A673 (cell line): ENCODE measurements at regions not wholly inside any gene's neighbourhood (a gene's known extent, or its start where the extent isn't known, plus 50 kb on each side); places are given as distances from the start of the nearest gene placed in this dataset.

ENCODE experiments used
- BruUV-seq: library from RNA; stranded (reverse); fragments of 400-500 nt; replicated peaks from 2 replicates; lab custom pipeline; 2021; lab: Mats Ljungman, UMichigan
- CTCF ChIA-PET: fragments of 300-600 bp; sonication (Branson Sonifier 250); formaldehyde crosslinking; loops from one replicate; lab custom pipeline; 2022; ENCODE audit warnings: antibody characterized with exemption; lab: Charles Lee
- POLR2A ChIA-PET: fragments of 300-600 bp; sonication (Branson Sonifier 250); formaldehyde crosslinking; loops from one replicate; lab custom pipeline; 2022; ENCODE audit warnings: antibody characterized with exemption; ENCODE audit not compliant: low non-redundant PET; lab: Charles Lee
- DNase-seq: peaks from one replicate; pipeline ENCODE4 v3.0.0-alpha.2; 2015; ENCODE audit warnings: low spot score
- H3K27ac ChIP-seq: fragments of 200-600 bp; sonication (generic); 2 replicates; pipeline ENCODE4 v1.5.1; 2016; ENCODE audit warnings: mixed run types, low read depth, mild to moderate bottlenecking, mixed read lengths, antibody characterized with exemption, low read length; ENCODE audit not compliant: poor library complexity, severe bottlenecking
- H3K27me3 ChIP-seq: fragments of 200-600 bp; sonication (generic); replicated peaks from 2 replicates; pipeline ENCODE4 v1.6.1; 2017; ENCODE audit warnings: mixed run types, low read depth, mild to moderate bottlenecking, mixed read lengths, antibody characterized with exemption, low read length; ENCODE audit not compliant: insufficient read depth, poor library complexity
- H3K36me3 ChIP-seq: fragments of 200-600 bp; sonication (generic); 2 replicates; pipeline ENCODE4 v1.6.1; 2016; ENCODE audit warnings: mixed run types, mild to moderate bottlenecking, mixed read lengths, antibody characterized with exemption, low read length; ENCODE audit not compliant: insufficient read depth, poor library complexity, severe bottlenecking
- H3K4me1 ChIP-seq: fragments of 200-600 bp; sonication (generic); 2 replicates; pipeline ENCODE4 v1.6.1; 2017; ENCODE audit warnings: mixed run types, mild to moderate bottlenecking, mixed read lengths, antibody characterized with exemption, low read length; ENCODE audit not compliant: insufficient read depth, poor library complexity, severe bottlenecking
- H3K4me3 ChIP-seq: fragments of 200-600 bp; sonication (generic); 2 replicates; pipeline ENCODE4 v1.5.1; 2016; ENCODE audit warnings: low read depth, mixed run types, mild to moderate bottlenecking, mixed read lengths, low read length; ENCODE audit not compliant: poor library complexity, severe bottlenecking
- H3K9me3 ChIP-seq: fragments of 200-600 bp; sonication (generic); 2 replicates; pipeline ENCODE4 v1.6.1; 2016; ENCODE audit warnings: mixed run types, low read depth, mild to moderate bottlenecking, mixed read lengths, antibody characterized with exemption, low read length; ENCODE audit not compliant: poor library complexity, severe bottlenecking
- EZH2 ChIP-seq: fragments of 200-600 bp; sonication (generic); IDR thresholded peaks from 2 replicates; pipeline ENCODE4 v1.6.1; 2017; ENCODE audit warnings: borderline replicate concordance, low read depth, mild to moderate bottlenecking, mixed read lengths, antibody characterized with exemption, low read length; ENCODE audit not compliant: poor library complexity, severe bottlenecking
- intact Hi-C: fragments of 100-400 bp; cut with micrococcal nuclease; formaldehyde crosslinking; loops from one replicate; pipeline ENCODE4 v1.10.0; 2022; ENCODE audit not compliant: unreplicated experiment
- TF ChIP-seq, protein P1 (sequence below): fragments of 300-800, 200-600 bp; sonication (generic); conservative IDR thresholded peaks from 2 replicates; pipeline ENCODE4 v1.5.1; 2017; ENCODE audit warnings: low read depth, mild to moderate bottlenecking, antibody characterized with exemption, low read length, moderate library complexity, mixed read lengths

DNA sequence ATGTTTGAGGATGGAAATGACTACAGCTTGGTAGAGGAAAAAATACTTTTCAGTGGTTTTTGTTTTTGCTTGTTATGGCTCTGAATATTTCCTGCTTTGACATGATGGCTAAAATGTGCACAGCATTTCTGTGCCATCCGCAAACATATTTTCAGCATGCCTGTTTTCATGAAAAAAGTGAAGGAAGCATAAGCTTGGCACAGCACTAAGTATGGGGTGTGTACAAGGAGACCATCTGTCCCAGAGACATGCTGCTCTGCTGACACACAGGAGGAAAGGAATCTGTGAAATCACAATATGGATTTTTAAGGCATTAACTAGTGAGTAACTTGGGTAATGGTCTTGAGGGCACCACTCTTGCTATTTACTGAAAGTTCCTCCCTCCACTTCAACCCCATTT lies 595.5 kb downstream of the RWDD3 start:
- H3K27me3 ChIP-seq: peaks cover 5% of the 10 kb centered on the region
- ChIA-PET CTCF (no interaction called here), POLR2A (no interaction called here)
- TF ChIP-seq, protein P1, sequence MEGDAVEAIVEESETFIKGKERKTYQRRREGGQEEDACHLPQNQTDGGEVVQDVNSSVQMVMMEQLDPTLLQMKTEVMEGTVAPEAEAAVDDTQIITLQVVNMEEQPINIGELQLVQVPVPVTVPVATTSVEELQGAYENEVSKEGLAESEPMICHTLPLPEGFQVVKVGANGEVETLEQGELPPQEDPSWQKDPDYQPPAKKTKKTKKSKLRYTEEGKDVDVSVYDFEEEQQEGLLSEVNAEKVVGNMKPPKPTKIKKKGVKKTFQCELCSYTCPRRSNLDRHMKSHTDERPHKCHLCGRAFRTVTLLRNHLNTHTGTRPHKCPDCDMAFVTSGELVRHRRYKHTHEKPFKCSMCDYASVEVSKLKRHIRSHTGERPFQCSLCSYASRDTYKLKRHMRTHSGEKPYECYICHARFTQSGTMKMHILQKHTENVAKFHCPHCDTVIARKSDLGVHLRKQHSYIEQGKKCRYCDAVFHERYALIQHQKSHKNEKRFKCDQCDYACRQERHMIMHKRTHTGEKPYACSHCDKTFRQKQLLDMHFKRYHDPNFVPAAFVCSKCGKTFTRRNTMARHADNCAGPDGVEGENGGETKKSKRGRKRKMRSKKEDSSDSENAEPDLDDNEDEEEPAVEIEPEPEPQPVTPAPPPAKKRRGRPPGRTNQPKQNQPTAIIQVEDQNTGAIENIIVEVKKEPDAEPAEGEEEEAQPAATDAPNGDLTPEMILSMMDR: no peak
- no peak for TF ChIP-seq EZH2
- no peaks in the 10 kb centered on the region for H3K36me3 ChIP-seq
- no peak overlapping the region for H3K27ac ChIP-seq
- no peaks in the 10 kb centered on the region for H3K4me1 ChIP-seq
- no peak overlapping the region for H3K4me3 ChIP-seq
- no peak for DNase-seq
- no TSS peak for BruUV-seq
- H3K9me3 ChIP-seq: no peaks in the 10 kb centered on the region
- intact Hi-C loops: no loop called here

DNA sequence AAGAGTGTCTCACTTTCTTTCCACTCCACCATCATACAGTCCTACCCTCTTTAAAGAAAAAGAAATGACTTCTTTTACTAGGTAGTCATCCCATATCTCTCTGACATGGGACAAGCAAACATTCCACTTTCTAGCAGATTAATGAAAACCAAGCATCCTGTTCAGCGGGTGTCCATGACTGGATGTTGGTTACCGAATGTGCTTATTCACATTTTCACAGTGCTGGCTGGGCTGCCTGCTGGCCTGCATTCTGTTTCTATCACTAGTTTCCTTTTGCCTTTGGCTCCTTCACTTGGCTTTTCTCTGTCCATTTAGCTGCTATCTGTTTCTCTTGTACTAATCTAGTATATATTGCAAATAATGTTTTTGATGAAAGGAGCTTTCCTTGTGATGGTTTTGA lies 598.4 kb downstream of the RWDD3 start:
- DNase-seq: no peak
- no peaks in the 10 kb centered on the region for H3K4me1 ChIP-seq
- H3K27ac ChIP-seq: no peak overlapping the region
- ChIA-PET POLR2A (no interaction called here), CTCF (no interaction called here)
- H3K4me3 ChIP-seq: no peak overlapping the region
- no peaks in the 10 kb centered on the region for H3K9me3 ChIP-seq
- TF ChIP-seq EZH2: no peak
- TF ChIP-seq, protein P1: no peak
- intact Hi-C loops: no loop called here
- peaks cover 5% of the 10 kb centered on the region for H3K27me3 ChIP-seq
- BruUV-seq: no TSS peak
- no peaks in the 10 kb centered on the region for H3K36me3 ChIP-seq

DNA sequence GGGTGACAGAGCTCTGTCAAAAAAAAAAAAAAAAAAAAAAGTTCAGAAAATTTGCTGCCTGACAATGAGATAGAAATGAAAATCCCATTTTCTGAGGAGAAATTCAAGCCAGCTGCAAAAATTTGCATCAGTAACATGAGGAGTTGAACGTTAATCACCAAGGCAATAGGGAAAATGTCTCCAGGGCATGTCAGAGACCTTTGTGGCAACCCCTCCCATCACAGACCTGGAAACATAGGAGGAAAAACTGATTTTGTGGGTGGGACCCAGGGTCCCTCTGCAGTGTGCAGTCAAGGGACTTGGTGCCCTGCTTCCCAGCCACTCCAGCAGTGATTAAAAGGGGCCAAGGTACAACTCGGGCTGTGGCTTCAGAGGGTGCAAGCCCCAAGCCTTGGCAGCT lies 615.4 kb downstream of the RWDD3 start:
- Histone ChIP-seq H3K4me1 (no peaks in the 10 kb centered on the region), H3K27me3 (no peaks in the 10 kb centered on the region), H3K36me3 (no peaks in the 10 kb centered on the region), H3K4me3 (no peak overlapping the region), H3K27ac (no peak overlapping the region), H3K9me3 (no peaks in the 10 kb centered on the region)
- no peak for DNase-seq
- intact Hi-C loops: no loop called here
- POLR2A ChIA-PET: no interaction called here
- BruUV-seq: no TSS peak
- CTCF ChIA-PET: interaction anchor here (0.6 kb wide), 1 partner anchor 332 kb away, joined by 3 read pairs; no protein-coding TSS in a partner anchor
- TF ChIP-seq, protein P1: no peak
- no peak for TF ChIP-seq EZH2
